A673 (cell line): ENCODE measurements at regions not wholly inside any gene's neighbourhood (a gene's known extent, or its start where the extent isn't known, plus 50 kb on each side); places are given as distances from the start of the nearest gene placed in this dataset.

Source experiments
- CTCF ChIP-seq: fragments of 300-800, 200-600 bp; sonication (generic); conservative IDR thresholded peaks from 2 replicates; pipeline ENCODE4 v1.5.1; 2017; ENCODE audit warnings: low read depth, mild to moderate bottlenecking, antibody characterized with exemption, low read length, moderate library complexity, mixed read lengths
- EZH2 ChIP-seq: fragments of 200-600 bp; sonication (generic); IDR thresholded peaks from 2 replicates; pipeline ENCODE4 v1.6.1; 2017; ENCODE audit warnings: borderline replicate concordance, low read depth, mild to moderate bottlenecking, mixed read lengths, antibody characterized with exemption, low read length; ENCODE audit not compliant: poor library complexity, severe bottlenecking

- TF ChIP-seq CTCF: no peak
- no peak for TF ChIP-seq EZH2
These were observed 75.0 kb upstream of the NEK6 start for GRCh38 chr9:124182741-124183140.
